ENCODE measurements at regions not wholly inside any gene's neighbourhood (a gene's known extent, or its start where the extent isn't known, plus 50 kb on each side); places are given as distances from the start of the nearest gene placed in this dataset.
"Not testable (repeated sequence)": the region's sequence is repeated elsewhere in the genome, so short reads cannot be mapped to it uniquely, and the experiment has no call there.

GRCh38 chr9:6104406-6104805 lies 89.0 kb upstream of the RANBP6 start:
- DNase-seq (ENCODE audit: low spot score): not testable (repeated sequence)

GRCh38 chr9:6103911-6104310 lies 88.5 kb upstream of the RANBP6 start:
- DNase-seq (ENCODE audit: low spot score): not testable (repeated sequence)

- DNase-seq (ENCODE audit: low spot score): not testable (repeated sequence)
Measured at GRCh38 chr9:6102336-6102987, 87.0 kb upstream of the RANBP6 start.

GRCh38 chr9:6101725-6102124 lies 86.3 kb upstream of the RANBP6 start:
- not testable (repeated sequence) for DNase-seq (ENCODE audit: low spot score)

- not testable (repeated sequence) for DNase-seq (ENCODE audit: low spot score)
Measured at GRCh38 chr9:6099346-6099745, 83.9 kb upstream of the RANBP6 start.

- DNase-seq (ENCODE audit: low spot score): peak; percentile 16
Measured at GRCh38 chr9:6098431-6098830, 83.0 kb upstream of the RANBP6 start.

- peak; percentile 68 for DNase-seq (ENCODE audit: low spot score)
Measured at GRCh38 chr9:6096821-6097220, 81.4 kb upstream of the RANBP6 start.

- no peak for DNase-seq (ENCODE audit: low spot score)
Measured at GRCh38 chr9:6090277-6091210, 75.1 kb upstream of the RANBP6 start.

GRCh38 chr9:6089300-6089699 lies 73.9 kb upstream of the RANBP6 start:
- DNase-seq (ENCODE audit: low spot score): no peak

- no peak for DNase-seq (ENCODE audit: low spot score)
Measured at GRCh38 chr9:6086006-6086655, 70.7 kb upstream of the RANBP6 start.

GRCh38 chr9:6080154-6080716 lies 64.8 kb upstream of the RANBP6 start:
- DNase-seq (ENCODE audit: low spot score): peak; percentile 94

GRCh38 chr9:6079386-6079785 lies 64.0 kb upstream of the RANBP6 start:
- no peak for DNase-seq (ENCODE audit: low spot score)

- DNase-seq (ENCODE audit: low spot score): no peak
Measured at GRCh38 chr9:6078382-6079105, 63.1 kb upstream of the RANBP6 start.

GRCh38 chr9:6076851-6077250 lies 61.4 kb upstream of the RANBP6 start:
- peak; percentile 7 for DNase-seq (ENCODE audit: low spot score)

GRCh38 chr9:6073731-6074130 lies 58.3 kb upstream of the RANBP6 start:
- DNase-seq (ENCODE audit: low spot score): no peak

- no peak for DNase-seq (ENCODE audit: low spot score)
Measured at GRCh38 chr9:6072865-6073264, 57.4 kb upstream of the RANBP6 start.

GRCh38 chr9:6072453-6072852 lies 57.0 kb upstream of the RANBP6 start:
- no peak for DNase-seq (ENCODE audit: low spot score)

GRCh38 chr9:6068983-6069382 lies 53.6 kb upstream of the RANBP6 start:
- DNase-seq (ENCODE audit: low spot score): no peak

GRCh38 chr9:6067426-6067825 lies 52.0 kb upstream of the RANBP6 start:
- no peak for DNase-seq (ENCODE audit: low spot score)

Data from GM03348 (cell line).